Stomach (tissue), 8 donors: ENCODE measurements at regions not wholly inside any gene's neighbourhood (a gene's known extent, or its start where the extent isn't known, plus 50 kb on each side); places are given as distances from the start of the nearest gene placed in this dataset.

Experiments
- DNase-seq, 2 donors: peaks; one replicate each; pipeline versions ENCODE4 v3.0.0 to v3.0.0-alpha.2; 2013 to 2019
- H3K27ac ChIP-seq, 5 donors: fragments of 200-600 bp in 4 of 5; sonication (generic) in 4 of 5; one replicate each; pipeline ENCODE4 v1.5.1; 2013 to 2019; ENCODE audit warnings: mild to moderate bottlenecking in 1 of 5, moderate library complexity in 1 of 5
- H3K27me3 ChIP-seq, 3 donors: fragments of 200-600 bp; sonication (generic); one replicate each; pipeline ENCODE4 v1.5.1; 2017 to 2019; ENCODE audit warnings: mixed run types in 1 of 3
- H3K36me3 ChIP-seq, 4 donors: fragments of 200-600 bp; sonication (generic); 1 replicate in 3 of 4; 2 replicates in 1 of 4; pipeline ENCODE4 v1.5.1; 2016 to 2019
- H3K4me1 ChIP-seq, 4 donors: fragments of 200-600 bp; sonication (generic); one replicate each; pipeline ENCODE4 v1.5.1; 2016 to 2019
- H3K4me3 ChIP-seq, 4 donors: fragments of 200-600 bp; sonication (generic) in 3 of 4; one replicate each; pipeline ENCODE4 v1.5.1; 2016 to 2019; ENCODE audit warnings: mild to moderate bottlenecking in 1 of 4
- H3K9me3 ChIP-seq, 4 donors: fragments of 200-600 bp; sonication (generic); one replicate each; pipeline ENCODE4 v1.5.1; 2016 to 2019
- CTCF ChIP-seq, 7 experiments: fragments of 450-650 bp in 4 of 7; fragments of 200-600 bp in 3 of 7; sonication (generic) in 3 of 7; IDR thresholded peaks; one replicate each; pipeline ENCODE4 v1.5.1; 2016 to 2019; ENCODE audit warnings: antibody characterized with exemption in 7 of 7, control low read depth in 2 of 7, mild to moderate bottlenecking in 1 of 7
- EP300 ChIP-seq: sonication (generic); formaldehyde crosslinking; IDR thresholded peaks from one replicate; pipeline ENCODE4 v1.6.1; 2017; ENCODE audit warnings: antibody characterized with exemption
- POLR2A ChIP-seq, 4 donors: fragments of 450-650 bp; IDR thresholded peaks; one replicate each; pipeline ENCODE4 v1.6.1; 2016; ENCODE audit warnings: antibody characterized with exemption in 4 of 4, control low read depth in 2 of 4, mild to moderate bottlenecking in 1 of 4, moderate library complexity in 1 of 4
- POLR2AphosphoS5 ChIP-seq, 3 donors: sonication (generic); formaldehyde crosslinking; IDR thresholded peaks; one replicate each; pipeline ENCODE4 v1.6.1; 2016; ENCODE audit warnings: antibody characterized with exemption in 3 of 3
- WGBS, 5 donors: extraction: QIAGEN DNeasy Blood & Tissue Kit in 3 of 5; methylation state at CpG; one replicate each; pipeline versions ENCODE4 v1.1.5 to v1.1.7; 2013 to 2018; 5-methylcytosine and 5-hydroxymethylcytosine counted together
- intact Hi-C: fragments of 100-400 bp; cut with DNase I; formaldehyde crosslinking; loops from one replicate; pipeline ENCODE4 v1.15.1; 2023; ENCODE audit warnings: low total_unique reads
- donor health status: healthy with polysubstance abuse.
- donor health status: Bipolar disorder and iron deficiency.
- donor health status: healthy.

GRCh38 chr5:101948615-101949014 lies 347.5 kb downstream of the SLCO4C1 start:
- Histone ChIP-seq H3K27ac (no peak overlapping the region), H3K36me3 (no peaks in the 10 kb centered on the region), H3K27me3 (no peaks in the 10 kb centered on the region), H3K4me3 (no peak overlapping the region), H3K4me1 (no peaks in the 10 kb centered on the region), H3K9me3 (no peaks in the 10 kb centered on the region)
- DNase-seq, result no peak
- TF ChIP-seq POLR2A (IDR thresholded peaks at IDR 0.05), result no peak
- no peak for TF ChIP-seq EP300
- no peak for TF ChIP-seq CTCF (IDR thresholded peaks at IDR 0.05)
- TF ChIP-seq POLR2AphosphoS5 (IDR thresholded peaks at IDR 0.05), result no peak
- 82 to 95% (median 90%) methylated on average over 1 of the region's 1 CpG for WGBS, 5 donors
- intact Hi-C loops, result no loop called here

- no peak for TF ChIP-seq EP300
- no peaks in the 10 kb centered on the region for H3K9me3 ChIP-seq
- H3K4me3 ChIP-seq, result no peak overlapping the region
- DNase-seq, result no peak
- peaks cover 0 to 3% (median 0%) of the 10 kb centered on the region in 4 donors for H3K4me1 ChIP-seq
- no peak overlapping the region for H3K27ac ChIP-seq
- H3K36me3 ChIP-seq, result no peaks in the 10 kb centered on the region
- 33 to 61% (median 45%) methylated on average over 1 of the region's 1 CpG for WGBS, 5 donors
- intact Hi-C loops, result no loop called here
- H3K27me3 ChIP-seq, result no peaks in the 10 kb centered on the region
Measured at GRCh38 chr5:101943784-101944183, 352.3 kb downstream of the SLCO4C1 start.

DNA sequence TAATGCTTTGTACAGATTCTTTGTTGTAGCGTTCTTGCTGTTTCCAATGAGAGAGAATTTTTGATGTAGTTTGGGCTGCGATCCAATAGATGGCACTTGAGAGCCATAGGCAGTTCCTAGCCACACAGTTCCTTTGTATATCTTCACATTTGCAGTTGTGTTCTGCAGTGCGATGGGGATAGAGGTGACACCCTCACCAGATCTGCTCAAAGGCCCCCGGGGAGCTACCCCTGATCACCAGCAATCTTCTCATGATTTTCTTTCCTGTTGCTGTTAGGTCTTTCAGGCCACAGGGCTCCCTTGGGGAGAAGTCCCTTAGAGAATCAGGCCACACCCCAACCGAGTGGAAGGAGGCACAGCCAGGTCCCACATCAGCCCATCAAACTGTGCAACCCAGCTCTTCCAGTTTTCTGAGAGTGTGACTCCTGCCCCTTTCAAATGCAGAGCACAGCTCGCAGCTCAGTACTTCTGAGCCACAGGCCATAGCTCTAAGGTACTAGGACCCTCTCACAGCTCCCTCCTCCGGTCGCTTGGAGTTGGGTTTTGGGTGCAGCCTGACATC lies 353.7 kb downstream of the SLCO4C1 start:
- Histone ChIP-seq H3K4me1 (peaks cover 0 to 3% (median 0%) of the 10 kb centered on the region in 4 donors), H3K27me3 (no peaks in the 10 kb centered on the region), H3K27ac (no peak overlapping the region), H3K36me3 (no peaks in the 10 kb centered on the region), H3K4me3 (no peak overlapping the region), H3K9me3 (no peaks in the 10 kb centered on the region)
- DNase-seq, result peak in 1 of 2 donors; percentile 78
- WGBS, 5 donors, result 38 to 47% (median 42%) methylated on average over 8 of the region's 8 CpGs
- intact Hi-C loops, result no loop called here
- peak in 2 of 7 experiments; percentile 24 to 26 for TF ChIP-seq CTCF (IDR thresholded peaks at IDR 0.05)
- TF ChIP-seq POLR2AphosphoS5 (IDR thresholded peaks at IDR 0.05), result no peak
- no peak for TF ChIP-seq POLR2A (IDR thresholded peaks at IDR 0.05)

- Histone ChIP-seq H3K27ac (no peak overlapping the region), H3K27me3 (no peaks in the 10 kb centered on the region), H3K4me3 (no peak overlapping the region), H3K36me3 (no peaks in the 10 kb centered on the region), H3K4me1 (no peaks in the 10 kb centered on the region), H3K9me3 (no peaks in the 10 kb centered on the region)
- intact Hi-C loops, result no loop called here
- WGBS, 5 donors, result 35 to 91% (median 86%) methylated on average over 2 of the region's 2 CpGs
- TF ChIP-seq POLR2A (IDR thresholded peaks at IDR 0.05) (no peak), CTCF (IDR thresholded peaks at IDR 0.05) (no peak), POLR2AphosphoS5 (IDR thresholded peaks at IDR 0.05) (no peak), EP300 (no peak)
- DNase-seq, result no peak
Measured at GRCh38 chr5:101937041-101937440, 359.0 kb downstream of the SLCO4C1 start.

- Histone ChIP-seq H3K4me1 (no peaks in the 10 kb centered on the region), H3K9me3 (no peaks in the 10 kb centered on the region), H3K27me3 (no peaks in the 10 kb centered on the region), H3K4me3 (no peak overlapping the region), H3K36me3 (no peaks in the 10 kb centered on the region), H3K27ac (no peak overlapping the region)
- no peak for DNase-seq
- intact Hi-C loops, result no loop called here
- no peak for TF ChIP-seq POLR2AphosphoS5 (IDR thresholded peaks at IDR 0.05)
- no peak for TF ChIP-seq EP300
- TF ChIP-seq CTCF (IDR thresholded peaks at IDR 0.05), result no peak
- no peak for TF ChIP-seq POLR2A (IDR thresholded peaks at IDR 0.05)
Measured at GRCh38 chr5:101935086-101935485, 361.0 kb downstream of the SLCO4C1 start.
